SIG-M5 treated with dmso at 0.1 percent for 504 hours (cell line): ENCODE measurements at regions not wholly inside any gene's neighbourhood (a gene's known extent, or its start where the extent isn't known, plus 50 kb on each side); places are given as distances from the start of the nearest gene placed in this dataset.
"Not testable (repeated sequence)": the region's sequence is repeated elsewhere in the genome, so short reads cannot be mapped to it uniquely, and the experiment has no call there.

Experiments used
- DNase-seq: peaks from one replicate; lab custom pipeline; 2025; ENCODE audit not compliant: unreplicated experiment; lab: John Stamatoyannopoulos, UW

DNA sequence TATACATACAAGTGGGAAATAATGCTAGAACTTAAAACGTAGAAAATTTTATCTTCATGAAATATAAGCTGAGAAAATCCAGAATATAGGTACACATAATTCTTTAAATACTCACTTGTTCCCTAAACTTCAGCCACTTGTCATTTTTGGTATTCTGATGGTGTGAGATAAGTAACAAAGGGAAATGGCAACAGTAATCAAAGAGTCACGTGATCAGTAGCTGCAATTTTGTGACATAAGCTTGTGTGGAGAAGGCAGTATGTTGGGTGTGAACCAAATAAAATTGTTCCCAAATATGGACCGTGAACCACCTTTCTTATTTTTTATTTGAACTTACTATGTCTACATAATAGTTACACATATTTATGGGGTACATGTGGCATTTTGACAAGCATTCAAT, 650.3 kb upstream of the ADARB2 start:
- DNase-seq, result no peak

DNA sequence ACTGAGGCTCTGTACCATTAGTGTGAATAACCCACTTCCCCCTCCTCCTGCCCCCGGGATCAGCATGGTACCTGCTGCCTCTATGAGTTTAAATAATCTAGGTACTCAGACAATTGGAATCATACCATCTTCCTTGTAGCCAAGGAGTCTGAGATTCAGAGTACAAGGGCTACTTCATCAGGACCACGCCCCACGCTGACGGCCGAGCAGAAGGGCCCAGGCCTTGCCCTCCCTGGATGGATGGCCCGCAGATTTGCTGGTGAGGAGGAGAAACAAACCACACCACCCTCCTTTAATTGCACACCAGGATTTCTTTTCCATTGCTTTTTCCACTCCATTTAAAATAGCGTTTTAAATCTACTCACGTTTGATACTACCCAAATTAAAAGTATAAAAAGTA, 649.9 kb upstream of the ADARB2 start:
- DNase-seq, result no peak

DNA sequence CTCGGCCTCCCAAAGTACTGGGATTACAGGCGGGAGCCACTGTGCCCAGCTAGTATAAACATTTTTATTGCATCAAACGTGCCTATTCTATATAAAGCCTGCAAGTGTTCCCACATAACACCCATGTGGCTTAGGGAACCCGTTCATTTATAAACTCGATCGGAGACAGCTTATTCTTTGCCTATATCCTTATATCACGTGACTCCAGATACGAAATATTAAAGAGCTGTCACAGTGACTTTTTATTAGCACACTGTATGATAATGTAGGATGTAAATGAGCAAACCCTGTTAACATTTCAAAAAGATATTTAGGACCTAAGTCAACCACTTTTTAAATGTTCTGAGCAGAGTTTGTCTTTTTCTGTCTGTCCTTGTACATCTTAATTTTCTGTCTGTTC, 642.9 kb upstream of the ADARB2 start:
- DNase-seq, result no peak

DNA sequence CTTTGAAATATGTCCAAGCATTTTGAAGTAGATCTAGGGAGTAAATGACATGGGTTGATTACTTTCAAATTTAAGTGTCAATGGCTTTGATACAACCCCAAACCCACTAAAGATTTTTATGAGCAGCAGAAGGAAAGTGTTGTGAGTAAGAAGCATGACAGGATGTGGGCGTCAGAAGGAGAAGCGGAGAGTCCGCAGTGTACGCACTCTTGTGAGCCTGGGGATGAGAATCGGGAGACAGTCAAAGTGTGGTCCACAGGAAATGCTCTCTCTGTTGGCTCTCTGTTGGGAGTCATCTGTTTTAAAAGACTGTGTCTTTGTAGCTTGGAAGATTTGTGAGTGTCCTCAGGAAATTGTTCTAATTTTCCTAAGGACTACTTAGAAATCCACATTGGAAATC, 629.8 kb upstream of the ADARB2 start:
- no peak for DNase-seq

DNA sequence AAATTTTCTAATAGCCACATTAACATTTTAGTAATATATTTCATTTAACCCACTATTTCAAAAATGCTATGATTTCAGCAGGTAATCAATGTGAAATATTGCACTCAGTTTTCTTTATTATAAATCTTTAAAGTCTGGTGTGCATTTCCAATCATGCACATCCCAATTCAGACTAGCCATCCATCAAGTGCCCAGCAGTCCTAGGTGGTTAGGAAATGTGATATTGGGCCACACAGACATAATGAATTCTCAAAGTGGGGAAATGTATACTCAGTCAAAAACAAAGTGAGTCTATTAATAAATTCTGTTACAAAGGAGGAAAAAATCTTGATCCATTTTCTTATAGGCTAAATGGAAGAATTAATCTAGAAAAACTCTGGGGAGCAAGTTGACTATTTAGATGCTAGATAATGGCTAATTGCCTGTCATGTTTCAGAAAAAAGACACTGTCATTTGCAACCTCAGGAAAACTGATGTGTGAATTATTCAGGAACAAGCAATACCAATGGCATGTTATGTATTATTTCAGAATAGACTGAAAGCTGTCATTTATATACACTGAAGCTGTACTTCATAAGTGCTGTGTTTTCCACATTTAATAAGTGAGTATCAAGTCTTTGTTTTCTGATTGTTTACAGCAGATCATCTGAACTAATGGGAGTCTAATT, 629.1 kb upstream of the ADARB2 start:
- no peak for DNase-seq

DNA sequence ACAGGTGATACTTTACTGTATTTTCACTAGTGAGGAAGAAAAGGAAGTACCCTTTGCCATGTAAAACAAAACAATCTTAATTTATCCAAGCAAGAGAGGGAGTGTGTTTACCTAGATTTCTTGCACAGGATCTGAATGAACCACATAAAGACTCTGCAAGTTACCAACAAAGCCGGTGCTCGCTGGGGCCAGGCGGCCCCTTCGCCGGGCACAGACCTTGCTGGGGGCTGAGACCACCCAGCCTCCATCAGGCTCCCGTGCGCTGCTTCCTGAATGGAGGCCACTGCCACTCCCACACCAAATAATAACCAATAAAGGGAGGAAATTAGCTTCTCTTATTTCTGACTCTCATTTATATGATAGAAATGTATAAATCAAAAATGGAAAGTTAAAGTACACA, 625.0 kb upstream of the ADARB2 start:
- DNase-seq, result no peak

DNA sequence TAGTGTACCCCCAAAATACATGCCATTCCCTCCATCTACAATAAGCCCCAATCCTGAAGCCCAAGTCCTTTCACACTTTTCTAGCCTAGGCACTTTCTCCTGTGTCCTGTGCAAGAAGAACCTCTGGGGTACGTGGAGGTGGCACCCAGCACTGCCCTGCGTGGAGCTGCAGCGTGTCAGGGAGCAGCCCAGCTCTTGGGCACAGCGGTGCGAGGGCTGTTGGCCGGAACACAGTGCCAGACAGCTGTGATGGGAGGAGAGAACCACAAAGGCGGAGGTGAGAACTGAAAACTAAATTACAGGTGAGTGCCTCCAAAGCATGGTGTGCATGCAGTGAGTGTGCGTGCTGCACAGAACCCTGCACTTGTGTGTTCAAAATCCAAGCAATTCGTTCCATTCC, 621.3 kb upstream of the ADARB2 start:
- no peak for DNase-seq

DNA sequence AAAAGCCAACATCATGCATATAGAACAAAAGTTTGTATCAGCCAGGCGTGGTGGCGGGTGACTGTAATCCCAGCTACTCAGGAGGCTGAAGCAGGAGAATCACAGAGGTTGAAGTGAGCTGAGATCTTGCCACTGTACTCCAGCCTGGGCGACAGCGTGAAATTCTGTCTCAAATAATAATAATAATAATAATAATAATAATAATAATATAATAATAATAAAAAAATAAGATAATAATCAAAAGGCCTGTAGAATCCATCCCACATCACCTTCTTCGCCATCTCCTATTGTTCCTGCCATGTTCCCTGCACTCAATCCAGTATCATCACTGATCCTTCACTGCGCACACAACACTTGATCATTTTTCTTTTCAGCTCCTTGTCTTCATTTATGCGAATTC, 619.3 kb upstream of the ADARB2 start:
- DNase-seq, result no peak

DNA sequence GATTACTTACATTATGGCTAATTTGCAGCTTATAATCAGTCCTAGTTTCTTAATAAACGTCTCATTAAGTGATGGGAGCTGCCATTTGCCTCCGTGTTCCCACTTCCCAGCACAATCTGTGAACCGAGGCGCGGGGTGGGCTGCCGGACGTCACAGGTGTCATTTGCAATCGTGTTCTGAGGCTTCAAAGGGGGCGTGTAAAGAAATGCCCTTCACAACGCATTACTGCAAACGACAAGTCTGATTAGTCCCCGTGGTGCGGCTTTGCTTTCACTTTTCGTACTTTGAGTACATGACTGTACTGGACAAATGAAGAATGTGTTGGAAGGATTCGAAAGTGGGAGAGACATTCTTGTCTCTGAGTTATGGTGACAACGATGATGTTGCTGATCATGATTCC, 614.2 kb upstream of the ADARB2 start:
- DNase-seq, result no peak

DNA sequence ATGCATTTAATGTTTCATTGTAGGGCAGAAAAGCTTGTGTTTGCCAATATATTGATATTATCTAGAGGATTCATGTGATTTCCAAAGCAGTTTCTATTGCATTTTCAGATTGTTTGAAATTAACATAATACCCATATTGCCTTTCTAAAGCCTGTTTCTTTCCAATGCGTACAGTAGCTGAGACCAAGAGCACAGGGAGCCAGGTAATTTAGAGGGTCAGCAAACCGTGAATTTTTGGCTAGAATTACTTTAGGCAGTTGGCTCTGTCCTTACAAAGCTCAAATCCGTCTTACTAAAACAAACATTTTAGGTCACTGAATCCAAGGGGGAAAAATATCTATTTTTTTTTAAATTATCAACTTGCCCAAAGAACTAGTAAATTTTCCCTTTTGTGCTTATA, 604.9 kb upstream of the ADARB2 start:
- no peak for DNase-seq

DNA sequence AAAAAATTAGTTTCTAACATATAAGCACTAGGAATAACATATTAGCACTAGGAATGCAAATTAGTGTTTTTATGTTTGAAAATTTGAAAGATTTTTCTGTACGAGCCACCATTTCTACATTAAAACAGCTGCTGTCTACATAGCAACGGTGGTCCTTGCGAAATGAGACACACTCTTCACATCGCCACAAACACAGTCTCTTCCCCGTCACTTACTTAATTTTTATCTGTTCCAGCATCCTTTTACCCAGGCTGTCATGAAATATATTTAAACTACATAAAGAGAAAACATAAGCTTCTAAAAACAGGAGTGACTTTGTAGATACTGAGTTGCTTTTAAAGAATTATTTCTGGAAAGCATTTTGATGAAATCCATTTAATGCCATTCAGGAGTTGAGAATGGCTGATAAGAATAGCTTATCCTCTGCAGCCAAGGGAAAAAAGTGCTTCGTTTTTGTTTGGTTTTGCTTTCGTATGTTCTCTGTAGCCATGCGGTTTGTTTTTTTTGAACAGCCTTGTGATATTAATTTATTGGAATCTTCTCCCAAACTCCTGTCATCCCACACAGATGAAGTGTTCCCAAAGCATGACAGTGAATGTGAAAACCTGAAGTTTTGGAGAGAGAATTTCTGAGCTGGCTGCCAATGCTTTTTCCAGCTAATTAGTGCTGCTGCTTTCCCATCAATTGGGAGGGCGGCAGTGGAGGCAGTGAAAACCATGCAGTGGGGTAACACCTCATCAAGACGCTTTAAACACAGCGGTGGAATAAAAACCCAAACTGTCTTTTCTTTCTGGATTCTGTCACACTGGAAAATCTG, 603.7 kb upstream of the ADARB2 start:
- DNase-seq, result no peak

DNA sequence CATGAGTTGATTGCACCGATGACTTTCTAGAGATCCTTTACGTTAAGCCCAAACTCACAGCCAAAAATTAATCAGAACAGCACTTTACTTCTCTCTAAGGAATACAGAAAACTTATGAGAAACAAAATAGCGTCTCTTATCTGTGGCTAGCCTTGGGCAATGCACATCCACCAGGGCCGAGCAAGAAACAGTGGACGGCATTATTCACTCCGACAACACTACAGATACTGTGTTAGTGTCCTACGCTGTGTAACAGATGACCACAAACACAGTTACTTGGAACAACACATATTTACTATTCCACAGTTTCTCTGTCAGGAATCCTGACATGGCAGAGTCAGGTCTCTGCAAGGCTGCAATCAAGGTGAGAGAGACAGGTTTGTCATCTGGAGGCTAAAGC, 598.3 kb upstream of the ADARB2 start:
- no peak for DNase-seq

DNA sequence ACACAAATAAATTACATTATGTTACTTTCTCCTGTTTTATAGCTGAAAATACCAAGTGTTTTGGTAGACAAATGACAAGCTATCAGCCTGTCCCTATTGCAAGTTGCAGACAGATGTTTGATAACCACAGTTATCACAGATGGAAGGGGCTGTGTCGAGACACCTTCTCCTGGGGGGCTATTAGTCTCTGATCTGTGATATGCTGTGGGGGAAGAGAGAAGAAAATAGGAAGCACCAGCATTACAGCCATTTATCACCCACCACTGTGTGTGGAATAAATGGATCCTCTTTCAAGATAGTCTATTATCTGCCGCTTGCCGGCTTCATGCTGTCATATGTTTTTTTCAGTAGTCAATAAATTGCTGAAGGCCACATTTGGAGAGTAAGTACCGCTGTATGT, 597.2 kb upstream of the ADARB2 start:
- DNase-seq, result no peak

DNA sequence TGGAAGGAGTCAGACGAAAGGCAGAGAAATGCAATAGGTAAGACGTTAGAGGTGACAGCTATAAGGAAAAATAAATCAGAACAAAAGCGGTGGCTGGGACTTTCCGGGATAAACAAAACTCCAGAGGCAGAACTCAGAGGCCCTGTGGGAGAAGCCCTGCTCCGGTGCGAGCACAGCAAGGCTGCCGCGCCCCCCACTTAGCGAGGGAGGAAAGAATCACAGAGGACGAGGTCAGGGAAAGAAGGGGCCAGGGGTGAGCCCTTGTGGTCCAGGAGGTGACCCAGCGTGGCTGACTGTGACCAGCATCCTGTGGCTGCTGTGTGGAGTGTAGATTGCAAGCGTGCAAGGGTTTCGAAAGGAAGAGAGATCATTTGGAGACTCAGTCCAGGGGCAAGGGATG, 591.8 kb upstream of the ADARB2 start:
- DNase-seq, result no peak

DNA sequence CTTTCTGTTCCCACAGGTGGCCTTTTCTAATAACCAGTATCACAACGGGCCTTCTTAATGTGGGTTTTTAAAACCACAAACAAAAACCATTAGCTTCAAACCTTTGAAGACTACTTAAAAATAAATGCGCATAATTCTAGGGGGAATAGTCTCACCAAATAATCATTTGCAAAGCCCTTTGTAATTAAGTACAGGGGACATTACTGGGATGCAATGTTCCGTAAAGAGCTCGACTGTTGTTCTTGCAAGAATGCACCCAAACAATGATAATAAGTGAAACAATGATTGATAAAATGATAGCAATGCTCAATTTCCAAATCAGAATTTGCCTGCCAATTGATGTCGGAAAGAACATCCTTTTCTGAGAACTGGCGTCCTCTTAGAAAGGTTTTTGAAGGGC, 589.1 kb upstream of the ADARB2 start:
- no peak for DNase-seq

DNA sequence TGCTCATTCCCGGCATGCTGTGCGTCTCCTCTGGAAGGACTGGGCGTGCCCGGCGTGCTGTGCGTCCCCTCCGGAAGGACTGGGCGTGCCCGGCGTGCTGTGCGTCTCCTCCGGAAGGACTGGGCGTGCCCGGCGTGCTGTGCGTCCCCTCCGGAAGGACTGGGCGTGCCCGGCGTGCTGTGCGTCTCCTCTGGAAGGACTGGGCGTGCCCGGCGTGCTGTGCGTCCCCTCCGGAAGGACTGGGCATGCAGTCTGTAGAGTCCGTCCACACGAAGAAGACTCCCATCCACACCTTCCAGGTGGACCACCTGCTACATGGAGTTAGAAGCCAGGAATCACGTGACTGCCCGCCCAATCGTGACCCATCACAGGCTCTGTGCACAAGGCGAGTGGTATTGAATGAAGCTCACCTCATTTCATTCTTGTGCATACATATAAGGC, 577.7 kb upstream of the ADARB2 start:
- not testable (repeated sequence) for DNase-seq

DNA sequence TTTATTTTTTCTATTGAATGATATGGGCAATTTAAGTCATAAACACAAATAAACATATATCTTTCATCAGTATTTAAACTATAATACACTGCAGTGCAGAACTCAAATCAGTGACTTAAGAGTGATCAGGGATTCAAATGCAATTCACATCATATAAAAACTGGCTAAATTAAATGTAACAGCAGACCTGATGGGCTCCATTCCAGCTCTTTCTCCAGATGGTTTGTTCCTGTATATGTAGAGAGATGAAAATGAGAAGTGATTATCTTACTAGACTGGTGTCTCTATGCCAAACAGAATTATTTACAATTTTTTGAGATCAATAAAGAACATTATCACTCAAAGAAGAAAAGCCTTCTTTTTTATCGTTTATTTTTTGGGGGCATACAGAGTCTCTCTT, 568.8 kb upstream of the ADARB2 start:
- DNase-seq, result no peak

DNA sequence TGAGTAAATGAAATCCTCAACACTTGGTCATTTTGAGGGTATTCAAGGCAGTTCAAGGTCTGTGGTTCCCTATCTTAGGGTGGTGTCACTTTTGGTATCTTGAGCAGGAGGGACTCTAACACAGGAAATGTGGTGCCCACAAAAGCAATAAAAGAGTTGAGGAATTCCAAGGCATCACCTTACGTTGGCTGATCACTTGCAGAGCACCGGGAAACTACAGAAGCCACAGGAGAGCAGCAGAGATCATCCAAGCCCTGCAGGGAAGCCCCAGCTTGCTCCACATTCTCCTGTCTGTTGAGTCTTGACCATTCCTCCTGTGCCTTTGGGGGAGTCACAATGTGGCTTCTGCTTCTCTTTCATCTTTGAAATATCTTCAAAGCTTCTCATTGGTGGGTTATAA, 565.8 kb upstream of the ADARB2 start:
- DNase-seq, result no peak

DNA sequence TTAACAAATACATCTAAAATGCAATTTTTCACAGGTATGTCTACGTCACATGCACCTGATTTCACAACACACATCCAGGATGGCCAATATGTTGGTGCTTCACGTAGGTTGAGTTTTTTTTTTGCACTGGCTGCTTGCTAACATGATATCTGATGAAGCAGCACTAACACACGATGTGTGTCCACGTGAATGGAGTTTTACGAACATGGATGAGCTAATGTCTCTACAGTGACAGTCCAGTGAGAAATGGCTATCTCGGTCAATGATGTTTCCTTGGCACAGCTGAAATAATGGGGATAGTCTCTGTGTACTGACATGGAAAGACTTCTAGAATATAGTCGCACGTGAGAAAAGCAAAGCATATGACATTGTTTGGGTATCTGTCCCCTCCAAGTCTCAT, 563.9 kb upstream of the ADARB2 start:
- no peak for DNase-seq

DNA sequence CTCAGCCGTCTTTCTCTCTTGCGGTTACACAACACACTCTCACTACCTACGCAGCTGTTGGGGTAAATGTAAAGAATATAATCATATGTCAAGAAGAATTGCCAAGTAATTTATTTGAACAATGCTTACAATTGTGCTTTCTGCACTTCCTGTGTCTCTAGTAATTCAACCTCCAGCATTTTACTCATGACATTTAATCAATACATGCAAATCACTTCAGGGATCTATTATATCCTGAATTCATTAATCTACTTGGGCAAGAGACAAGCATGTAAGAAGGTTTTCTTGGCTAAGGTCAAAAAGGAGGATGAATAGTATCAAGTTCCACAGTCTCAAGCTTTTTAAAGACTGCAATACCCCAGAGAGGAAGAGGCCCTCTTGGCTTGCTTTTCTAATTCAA, 562.9 kb upstream of the ADARB2 start:
- DNase-seq, result no peak

DNA sequence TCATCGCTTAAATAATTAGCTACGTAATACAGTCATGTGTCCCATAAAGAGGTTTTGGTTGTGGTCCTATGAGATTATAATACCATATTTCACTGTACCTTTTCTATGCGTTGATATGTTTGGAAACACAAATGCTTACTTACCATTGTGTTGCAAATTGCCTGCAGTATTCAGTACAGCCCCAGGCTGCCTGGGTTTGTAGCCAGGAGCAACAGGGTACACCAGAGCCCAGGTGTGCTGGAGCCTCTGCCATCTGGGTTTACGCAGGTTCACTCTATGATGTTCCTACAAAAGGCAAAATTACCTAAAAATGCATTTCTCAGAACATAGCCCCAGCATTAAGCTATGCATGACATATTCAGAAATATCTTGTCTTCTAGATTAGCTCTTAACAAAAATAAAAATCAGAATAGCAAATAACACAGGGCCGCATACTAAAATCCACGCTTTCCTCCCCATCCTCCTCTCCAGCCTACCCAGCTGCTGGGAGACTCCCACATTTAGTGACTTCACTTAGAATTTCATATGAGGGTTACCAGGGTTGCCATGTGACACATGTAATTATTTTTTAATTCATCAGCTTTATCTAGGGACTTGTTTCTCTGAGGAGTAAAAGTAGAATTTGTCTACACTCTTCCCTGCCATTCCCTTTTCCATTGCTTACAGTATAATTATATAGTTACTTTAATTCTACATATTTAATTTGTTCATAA, 559.0 kb upstream of the ADARB2 start:
- DNase-seq, result no peak

DNA sequence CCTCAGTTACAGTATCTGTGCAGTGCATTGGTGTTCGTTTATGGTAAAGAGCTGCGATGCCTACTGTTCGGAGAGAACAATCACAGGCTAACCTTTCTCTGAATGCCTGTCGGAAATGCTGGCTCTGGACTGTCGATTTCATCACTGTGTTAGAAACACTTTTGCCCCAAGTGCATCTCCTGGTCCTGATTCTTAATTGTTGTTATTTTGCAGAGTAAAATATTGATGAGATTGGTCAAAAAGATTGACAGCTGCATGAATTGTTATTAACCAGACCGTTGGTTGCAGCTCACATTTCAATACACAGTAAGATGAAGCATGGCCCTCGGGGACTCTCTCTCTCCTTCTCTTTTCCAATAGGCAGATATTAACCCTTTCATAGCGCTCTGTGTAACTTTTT, 557.4 kb upstream of the ADARB2 start:
- no peak for DNase-seq
